ENCODE measurements at regions not wholly inside any gene's neighbourhood (a gene's known extent, or its start where the extent isn't known, plus 50 kb on each side); places are given as distances from the start of the nearest gene placed in this dataset.
A peak's percentile ranks its signal among the peaks of the same experiment; 100 is the strongest.

- H3K9ac ChIP-seq (ENCODE audit: low read length): no peak overlapping the region
- H2AK5ac ChIP-seq (ENCODE audit: low read length): no peak overlapping the region
- no peaks in the 10 kb centered on the region for H3K79me1 ChIP-seq (ENCODE audit: low read length)
- H3K4me1 ChIP-seq (ENCODE audit: control insufficient read depth in 1 of 2, insufficient read depth in 2 of 2, low read length in 2 of 2): no peaks in the 10 kb centered on the region
- no peak overlapping the region for H2BK12ac ChIP-seq (ENCODE audit: low read length)
- H3K4me2 ChIP-seq (ENCODE audit: low read length): no peak overlapping the region
- H4K91ac ChIP-seq (ENCODE audit: low read depth, low read length): no peak overlapping the region
- no peak overlapping the region for H3K14ac ChIP-seq (ENCODE audit: low read length)
- DNase-seq: peak in 1 of 2 donors; percentile 7
- WGBS (ENCODE audit: extremely low coverage, insufficient coverage, insufficient read length): no CpG with 5 or more reads among the region's 22 CpGs
- no peak overlapping the region for H3K18ac ChIP-seq (ENCODE audit: low read length)
- no peak overlapping the region for H3K23ac ChIP-seq (ENCODE audit: low read length)
- H4K8ac ChIP-seq (ENCODE audit: low read depth, low read length): no peak overlapping the region
- no peak overlapping the region for H3K27ac ChIP-seq (ENCODE audit: low read depth, low read length)
- H2BK120ac ChIP-seq (ENCODE audit: insufficient read depth, low read length, poor library complexity): no peak overlapping the region
- H3K4me3 ChIP-seq (ENCODE audit: low read depth, low read length): no peak overlapping the region
- no peak overlapping the region for H2BK5ac ChIP-seq (ENCODE audit: low read depth, low read length, poor library complexity)
- H3K79me2 ChIP-seq (ENCODE audit: control insufficient read depth, insufficient read depth, low read length, poor library complexity): no peaks in the 10 kb centered on the region
- no peak overlapping the region for H4K12ac ChIP-seq (ENCODE audit: low read depth, low read length)
- H3K36me3 ChIP-seq (ENCODE audit: control insufficient read depth in 1 of 2, insufficient read depth in 2 of 2, low read length in 2 of 2): no peaks in the 10 kb centered on the region
- no peaks in the 10 kb centered on the region for H3K27me3 ChIP-seq (ENCODE audit: insufficient read depth, low read length)
- H3K9me3 ChIP-seq (ENCODE audit: insufficient read depth, low read depth, low read length): no peaks in the 10 kb centered on the region
- no peak overlapping the region for H3K4ac ChIP-seq (ENCODE audit: low read depth, low read length)
- H2AFZ ChIP-seq (ENCODE audit: insufficient read depth, low read length, poor library complexity): no peak overlapping the region
Measured at GRCh38 chr11:115745610-115746512, 241.6 kb upstream of the CADM1 start.

- Histone ChIP-seq H2AK5ac (ENCODE audit: low read length) (no peak overlapping the region), H3K4me2 (ENCODE audit: low read length) (no peak overlapping the region), H2BK5ac (ENCODE audit: low read depth, low read length, poor library complexity) (no peak overlapping the region), H2AFZ (ENCODE audit: insufficient read depth, low read length, poor library complexity) (no peak overlapping the region), H3K79me1 (ENCODE audit: low read length) (no peaks in the 10 kb centered on the region), H2BK12ac (ENCODE audit: low read length) (no peak overlapping the region), H4K12ac (ENCODE audit: low read depth, low read length) (no peak overlapping the region), H2BK120ac (ENCODE audit: insufficient read depth, low read length, poor library complexity) (no peak overlapping the region), H4K91ac (ENCODE audit: low read depth, low read length) (no peak overlapping the region), H3K14ac (ENCODE audit: low read length) (no peak overlapping the region), H3K9ac (ENCODE audit: low read length) (no peak overlapping the region), H3K36me3 (ENCODE audit: control insufficient read depth in 1 of 2, insufficient read depth in 2 of 2, low read length in 2 of 2) (no peaks in the 10 kb centered on the region), H3K4me3 (ENCODE audit: low read depth, low read length) (no peak overlapping the region), H4K8ac (ENCODE audit: low read depth, low read length) (no peak overlapping the region), H3K9me3 (ENCODE audit: insufficient read depth, low read depth, low read length) (no peaks in the 10 kb centered on the region), H3K27me3 (ENCODE audit: insufficient read depth, low read length) (no peaks in the 10 kb centered on the region), H3K4ac (ENCODE audit: low read depth, low read length) (no peak overlapping the region), H3K27ac (ENCODE audit: low read depth, low read length) (no peak overlapping the region), H3K18ac (ENCODE audit: low read length) (no peak overlapping the region), H3K23ac (ENCODE audit: low read length) (no peak overlapping the region), H3K79me2 (ENCODE audit: control insufficient read depth, insufficient read depth, low read length, poor library complexity) (no peaks in the 10 kb centered on the region), H3K4me1 (ENCODE audit: control insufficient read depth in 1 of 2, insufficient read depth in 2 of 2, low read length in 2 of 2) (no peaks in the 10 kb centered on the region)
- no CpG with 5 or more reads among the region's 7 CpGs for WGBS (ENCODE audit: extremely low coverage, insufficient coverage, insufficient read length)
- DNase-seq: no peak
Measured at GRCh38 chr11:115745066-115745465, 240.9 kb upstream of the CADM1 start.

- Histone ChIP-seq H3K4me1 (ENCODE audit: control insufficient read depth in 1 of 2, insufficient read depth in 2 of 2, low read length in 2 of 2) (peaks cover 0 to 4% of the 10 kb centered on the region in 2 experiments), H3K27me3 (ENCODE audit: insufficient read depth, low read length) (no peaks in the 10 kb centered on the region), H3K23ac (ENCODE audit: low read length) (no peak overlapping the region), H3K9ac (ENCODE audit: low read length) (no peak overlapping the region), H4K12ac (ENCODE audit: low read depth, low read length) (no peak overlapping the region), H3K79me1 (ENCODE audit: low read length) (no peaks in the 10 kb centered on the region), H3K4me2 (ENCODE audit: low read length) (no peak overlapping the region), H3K79me2 (ENCODE audit: control insufficient read depth, insufficient read depth, low read length, poor library complexity) (no peaks in the 10 kb centered on the region), H3K4ac (ENCODE audit: low read depth, low read length) (no peak overlapping the region), H3K18ac (ENCODE audit: low read length) (no peak overlapping the region), H2BK12ac (ENCODE audit: low read length) (no peak overlapping the region), H4K8ac (ENCODE audit: low read depth, low read length) (no peak overlapping the region), H3K9me3 (ENCODE audit: insufficient read depth, low read depth, low read length) (no peaks in the 10 kb centered on the region), H2AK5ac (ENCODE audit: low read length) (no peak overlapping the region), H3K4me3 (ENCODE audit: low read depth, low read length) (no peak overlapping the region), H3K14ac (ENCODE audit: low read length) (no peak overlapping the region), H4K91ac (ENCODE audit: low read depth, low read length) (no peak overlapping the region), H2AFZ (ENCODE audit: insufficient read depth, low read length, poor library complexity) (no peak overlapping the region), H2BK5ac (ENCODE audit: low read depth, low read length, poor library complexity) (no peak overlapping the region), H2BK120ac (ENCODE audit: insufficient read depth, low read length, poor library complexity) (no peak overlapping the region), H3K27ac (ENCODE audit: low read depth, low read length) (no peak overlapping the region), H3K36me3 (ENCODE audit: control insufficient read depth in 1 of 2, insufficient read depth in 2 of 2, low read length in 2 of 2) (no peaks in the 10 kb centered on the region)
- no CpG with 5 or more reads among the region's 9 CpGs for WGBS (ENCODE audit: extremely low coverage, insufficient coverage, insufficient read length)
- DNase-seq: no peak
Measured at GRCh38 chr11:115743719-115744118, 239.5 kb upstream of the CADM1 start.

- Histone ChIP-seq H2AK5ac (ENCODE audit: low read length) (no peak overlapping the region), H3K4me1 (ENCODE audit: control insufficient read depth in 1 of 2, insufficient read depth in 2 of 2, low read length in 2 of 2) (peaks cover 3 to 11% of the 10 kb centered on the region in 2 experiments), H3K4me3 (ENCODE audit: low read depth, low read length) (no peak overlapping the region), H2AFZ (ENCODE audit: insufficient read depth, low read length, poor library complexity) (no peak overlapping the region), H4K12ac (ENCODE audit: low read depth, low read length) (no peak overlapping the region), H2BK12ac (ENCODE audit: low read length) (no peak overlapping the region), H4K91ac (ENCODE audit: low read depth, low read length) (no peak overlapping the region), H3K14ac (ENCODE audit: low read length) (no peak overlapping the region), H3K4me2 (ENCODE audit: low read length) (no peak overlapping the region), H3K18ac (ENCODE audit: low read length) (no peak overlapping the region), H2BK120ac (ENCODE audit: insufficient read depth, low read length, poor library complexity) (no peak overlapping the region), H3K9ac (ENCODE audit: low read length) (no peak overlapping the region), H3K9me3 (ENCODE audit: insufficient read depth, low read depth, low read length) (no peaks in the 10 kb centered on the region), H4K8ac (ENCODE audit: low read depth, low read length) (no peak overlapping the region), H3K79me1 (ENCODE audit: low read length) (no peaks in the 10 kb centered on the region), H3K79me2 (ENCODE audit: control insufficient read depth, insufficient read depth, low read length, poor library complexity) (no peaks in the 10 kb centered on the region), H3K23ac (ENCODE audit: low read length) (no peak overlapping the region), H2BK5ac (ENCODE audit: low read depth, low read length, poor library complexity) (no peak overlapping the region), H3K36me3 (ENCODE audit: control insufficient read depth in 1 of 2, insufficient read depth in 2 of 2, low read length in 2 of 2) (no peaks in the 10 kb centered on the region), H3K27ac (ENCODE audit: low read depth, low read length) (no peak overlapping the region), H3K4ac (ENCODE audit: low read depth, low read length) (no peak overlapping the region), H3K27me3 (ENCODE audit: insufficient read depth, low read length) (no peaks in the 10 kb centered on the region)
- DNase-seq: no peak
- WGBS (ENCODE audit: extremely low coverage, insufficient coverage, insufficient read length): no CpG with 5 or more reads among the region's 17 CpGs
Measured at GRCh38 chr11:115741376-115742107, 237.3 kb upstream of the CADM1 start.

Measured in trophoblast cell (in vitro differentiated cells and primary cell).